GM18519 (cell line): ENCODE measurements at regions not wholly inside any gene's neighbourhood (a gene's known extent, or its start where the extent isn't known, plus 50 kb on each side); places are given as distances from the start of the nearest gene placed in this dataset.

Experiments
- ATAC-seq: cut with Tn5 transposase; IDR thresholded peaks from one replicate; pipeline ENCODE4 v1.9.1; 2021; ENCODE audit warnings: mild to moderate bottlenecking, moderate library complexity; ENCODE audit not compliant: unreplicated experiment, low FRiP score

- ATAC-seq: no peak
Observed at GRCh38 chr3:5068531-5069050, 53.5 kb upstream of the ARL8B start.

- ATAC-seq: no peak
Observed at GRCh38 chr3:5069627-5070026, 52.5 kb upstream of the ARL8B start.

- ATAC-seq: no peak
Observed at GRCh38 chr3:5071061-5071460, 51.0 kb upstream of the ARL8B start.

GRCh38 chr3:5072100-5072816 is 49.8 kb upstream of the ARL8B start:
- no peak for ATAC-seq
